HG02763 (cell line): ENCODE measurements at regions not wholly inside any gene's neighbourhood (a gene's known extent, or its start where the extent isn't known, plus 50 kb on each side); places are given as distances from the start of the nearest gene placed in this dataset.

ENCODE experiments used
- ATAC-seq: cut with Tn5 transposase; IDR thresholded peaks from one replicate; pipeline ENCODE4 v1.9.1; 2021; ENCODE audit warnings: mild to moderate bottlenecking, moderate library complexity; ENCODE audit not compliant: unreplicated experiment

DNA sequence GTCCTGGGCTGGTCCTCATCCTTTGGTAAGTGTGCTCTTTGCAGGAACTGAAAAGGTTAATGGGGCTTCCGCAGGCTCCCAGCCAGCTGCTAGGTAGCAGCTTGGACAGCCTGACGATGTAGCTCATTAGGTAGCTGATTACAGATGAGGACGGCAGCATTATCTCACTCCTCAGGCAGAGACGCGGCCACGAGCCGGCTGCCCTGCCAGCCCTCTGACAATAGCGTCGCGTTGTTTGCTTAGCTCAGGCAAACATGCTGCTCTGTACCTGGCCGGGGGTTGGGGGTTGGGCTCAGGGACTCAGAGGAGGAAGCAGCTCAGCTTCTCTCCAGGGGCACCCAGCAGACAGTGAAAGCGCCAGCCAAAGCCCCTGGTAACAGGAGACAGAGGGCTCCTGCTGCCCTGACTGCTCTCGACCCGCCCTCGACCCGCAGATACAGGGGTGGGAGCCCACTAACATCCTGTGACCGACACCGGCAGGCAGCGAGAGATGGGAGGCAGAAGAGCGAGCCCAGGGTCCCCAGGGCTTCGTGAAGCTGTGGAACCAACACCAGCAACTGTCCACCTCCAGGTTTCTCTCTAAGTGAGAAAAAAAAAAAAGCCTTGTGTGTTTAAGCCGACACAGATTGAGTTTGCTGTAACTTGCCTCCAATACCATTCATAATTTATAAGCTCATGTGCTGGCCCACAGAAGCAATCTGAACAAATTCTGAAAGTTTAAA is 53.4 kb upstream of the DLK1 start:
- ATAC-seq, result no peak

DNA sequence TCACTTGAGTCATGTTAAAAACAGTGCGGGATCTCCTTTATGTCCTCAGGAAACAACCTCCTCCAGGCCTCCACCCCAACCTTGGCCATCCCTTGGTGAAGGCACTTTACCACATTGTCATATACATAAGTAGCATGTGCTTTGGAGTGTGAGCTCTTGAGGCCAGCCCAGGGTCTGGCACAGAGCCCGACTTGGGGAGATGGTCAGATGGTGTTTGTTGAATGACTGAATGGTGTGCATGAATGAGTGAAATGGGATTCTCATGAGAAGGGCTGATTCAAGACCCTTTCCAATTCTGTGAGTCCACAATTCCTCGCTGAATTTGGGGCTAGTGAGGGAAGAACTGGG is 52.9 kb upstream of the DLK1 start:
- ATAC-seq, result no peak

GRCh38 chr14:100674428-100674827 is 52.3 kb upstream of the DLK1 start:
- ATAC-seq, result no peak

DNA sequence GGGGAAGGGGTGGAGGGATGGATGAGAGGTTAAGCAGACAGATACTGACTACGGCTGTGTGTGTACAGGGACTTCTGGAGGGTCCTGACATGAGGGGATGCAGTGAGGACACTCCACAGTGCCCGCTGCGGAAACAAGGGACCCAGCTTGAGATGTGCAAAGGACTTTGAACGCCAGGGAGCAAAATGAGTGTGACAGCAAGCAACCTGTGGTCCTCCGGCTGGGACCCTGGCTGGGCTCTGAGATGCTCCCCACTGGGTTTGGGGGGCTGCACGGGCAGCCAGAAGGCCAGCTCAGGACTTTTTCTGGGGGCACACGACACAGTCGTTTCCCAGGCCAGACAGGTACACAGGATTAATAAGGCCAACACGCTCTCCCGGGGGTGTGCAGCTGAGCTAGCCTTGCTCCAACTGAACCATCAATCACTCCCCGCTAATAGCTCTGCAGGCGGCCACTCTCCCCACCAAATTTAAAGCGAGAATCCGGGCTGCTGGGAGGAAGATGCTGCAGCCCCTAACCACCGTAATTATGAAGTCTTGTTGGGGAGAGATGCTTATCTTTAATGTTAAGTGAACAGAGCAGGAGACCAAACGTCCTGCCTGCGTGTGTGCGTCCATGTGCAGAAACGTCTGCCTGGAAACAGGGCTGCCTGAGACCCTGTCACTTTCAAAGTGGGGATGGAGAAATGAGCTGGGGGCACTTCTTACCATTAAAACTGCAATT is 51.6 kb upstream of the DLK1 start:
- no peak for ATAC-seq

DNA sequence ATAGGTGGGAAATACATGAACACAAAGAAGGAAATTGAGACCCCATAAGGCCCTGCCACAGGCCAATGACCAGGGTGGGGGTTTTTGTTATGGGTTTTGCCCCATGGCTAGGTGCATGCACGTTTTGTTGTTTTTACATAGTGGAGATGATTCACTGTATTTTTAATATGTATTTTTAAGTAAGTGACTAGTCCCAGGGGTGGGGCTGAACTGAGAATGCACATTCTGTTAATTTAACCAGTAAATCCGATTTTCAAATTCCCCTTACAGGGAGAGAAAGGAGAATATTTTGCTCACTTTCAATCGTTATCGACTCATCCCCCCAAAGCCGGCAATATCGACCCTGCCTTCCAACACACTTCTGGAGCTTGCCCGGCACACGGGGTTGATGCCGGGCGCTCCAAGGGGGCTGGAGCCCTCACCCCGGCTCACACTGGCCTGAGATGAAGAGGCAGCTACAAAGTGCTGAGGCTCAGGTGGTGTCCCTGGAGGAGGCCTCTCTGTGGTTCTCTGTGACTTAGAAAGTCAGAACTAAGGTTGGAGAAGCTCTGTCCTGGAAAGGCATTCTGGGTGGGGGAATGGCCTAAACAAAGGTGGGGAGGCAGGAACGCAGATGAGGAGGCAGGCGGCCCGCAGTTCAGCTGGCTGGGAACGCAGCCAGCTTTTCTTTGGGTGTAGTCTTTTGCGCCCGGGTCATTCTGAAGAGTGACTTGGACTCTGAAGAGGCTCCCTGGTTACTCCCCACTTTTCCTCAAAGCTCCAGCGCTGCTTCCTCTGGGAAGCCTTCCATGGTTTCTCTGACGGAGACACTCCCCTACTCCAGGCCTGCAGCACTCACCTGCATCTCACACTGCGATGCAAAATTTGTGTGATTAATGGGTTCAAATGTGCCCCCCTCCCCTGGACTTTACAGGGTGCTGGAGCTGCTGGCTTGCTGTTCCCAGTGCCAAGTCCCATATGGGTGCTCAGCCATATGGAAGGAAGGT is 50.7 kb upstream of the DLK1 start:
- ATAC-seq, result no peak
